Endodermal cell (in vitro differentiated cells): ENCODE measurements at regions not wholly inside any gene's neighbourhood (a gene's known extent, or its start where the extent isn't known, plus 50 kb on each side); places are given as distances from the start of the nearest gene placed in this dataset.

ENCODE experiments used
- DNase-seq: peaks from one replicate; pipeline ENCODE4 v3.0.0-alpha.2; 2017
- H3K27ac ChIP-seq: 2 replicates; pipeline ENCODE4 v1.5.1; 2013; ENCODE audit warnings: mild to moderate bottlenecking, low read depth, low read length, moderate library complexity
- H3K27me3 ChIP-seq: 2 replicates; pipeline ENCODE4 v1.6.1; 2013; ENCODE audit warnings: mild to moderate bottlenecking, low read length, moderate library complexity; ENCODE audit not compliant: insufficient read depth, control insufficient read depth, poor library complexity, severe bottlenecking
- H3K36me3 ChIP-seq: 2 replicates; pipeline ENCODE4 v1.7.0; 2013; ENCODE audit warnings: mild to moderate bottlenecking, low read length, moderate library complexity; ENCODE audit not compliant: control insufficient read depth, insufficient read depth
- H3K4me1 ChIP-seq: one replicate; pipeline ENCODE4 v1.7.0; 2013; ENCODE audit warnings: low read length; ENCODE audit not compliant: control insufficient read depth, insufficient read depth
- H3K4me3 ChIP-seq: 2 replicates; pipeline ENCODE4 v1.5.1; 2013; ENCODE audit warnings: mild to moderate bottlenecking, low read length, moderate library complexity
- H3K9ac ChIP-seq: 2 replicates; pipeline ENCODE4 v1.6.1; 2013; ENCODE audit warnings: mild to moderate bottlenecking, low read length, moderate library complexity; ENCODE audit not compliant: poor library complexity, severe bottlenecking; ENCODE audit errors: extremely low read depth
- H3K9me3 ChIP-seq: 2 replicates; pipeline ENCODE4 v1.6.1; 2013; ENCODE audit warnings: mild to moderate bottlenecking, low read length, moderate library complexity; ENCODE audit not compliant: control insufficient read depth
- H3K27ac Mint-ChIP-seq: 2 replicates; pipeline ENCODE4 v1.8.0; 2020; ENCODE audit warnings: mixed read lengths
- H3K27me3 Mint-ChIP-seq: 2 replicates; pipeline ENCODE4 v1.8.0; 2021; ENCODE audit warnings: mild to moderate bottlenecking, mixed read lengths; ENCODE audit not compliant: insufficient read depth
- H3K36me3 Mint-ChIP-seq: 2 replicates; pipeline ENCODE4 v1.8.0; 2020; ENCODE audit warnings: low read depth, mixed read lengths
- H3K4me1 Mint-ChIP-seq: 2 replicates; pipeline ENCODE4 v1.8.0; 2020; ENCODE audit warnings: mixed read lengths
- H3K4me3 Mint-ChIP-seq: 2 replicates; pipeline ENCODE4 v1.8.0; 2020; ENCODE audit warnings: mild to moderate bottlenecking, moderate library complexity, mixed read lengths
- H3K9me3 Mint-ChIP-seq: 2 replicates; pipeline ENCODE4 v1.8.0; 2020; ENCODE audit warnings: mild to moderate bottlenecking, mixed read lengths
- WGBS, 2 experiments: methylation state at CpG; one replicate each; pipeline versions ENCODE4 v1.1.5 to v1.1.7; 2013; ENCODE audit warnings: missing lambda C conversion rate in 2 of 2, mixed read lengths in 1 of 2; ENCODE audit not compliant: insufficient coverage in 1 of 2, insufficient read length in 1 of 2; 5-methylcytosine and 5-hydroxymethylcytosine counted together
- TF ChIP-seq, protein P1 (sequence below): fragments of 200-600 bp; sonication (generic); conservative IDR thresholded peaks from 2 replicates; pipeline ENCODE4 v1.5.0; 2021; ENCODE audit warnings: antibody characterized with exemption, mild to moderate bottlenecking

DNA sequence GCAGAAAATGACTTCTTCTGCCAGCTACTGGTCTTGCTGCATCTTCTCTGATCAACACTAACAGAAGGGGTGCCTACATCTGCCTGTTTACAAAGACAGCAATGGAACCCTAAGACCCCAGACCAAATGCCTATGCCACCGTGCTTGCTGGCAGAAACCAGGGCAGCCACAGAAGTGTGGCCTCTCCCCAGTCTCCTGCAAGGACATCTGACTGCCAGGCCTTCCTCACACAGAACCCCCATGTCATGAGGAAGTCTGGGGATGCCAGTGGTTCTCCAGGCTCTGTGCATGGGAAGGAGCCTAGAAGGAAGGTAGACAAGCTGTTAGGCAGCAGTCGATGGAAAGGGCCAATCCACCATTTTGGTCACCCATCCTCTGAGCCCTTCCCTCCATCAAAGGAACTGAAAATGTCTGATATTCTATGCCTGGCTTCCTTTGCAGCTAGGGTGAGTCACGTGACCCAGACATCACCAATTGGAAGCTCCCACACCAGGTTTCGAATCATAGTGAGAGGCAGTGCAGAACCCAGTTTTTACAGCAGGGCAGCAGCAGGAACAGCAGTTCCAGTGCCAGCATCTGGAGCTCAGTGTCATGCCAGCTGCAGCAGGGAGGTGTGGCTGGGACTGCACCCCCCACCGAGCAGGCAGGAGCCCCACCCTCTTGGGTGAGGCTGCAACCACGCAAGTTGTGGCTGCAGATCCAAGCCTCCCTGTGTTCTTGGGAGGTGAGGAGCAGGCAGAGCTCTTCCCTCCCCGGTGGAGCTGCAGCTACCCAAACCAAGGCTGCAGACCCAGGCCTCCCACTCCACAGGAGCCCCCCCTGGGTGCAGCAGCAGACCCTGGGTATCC lies 123.4 kb downstream of the OLFM1 start:
- DNase-seq, result no peak

DNA sequence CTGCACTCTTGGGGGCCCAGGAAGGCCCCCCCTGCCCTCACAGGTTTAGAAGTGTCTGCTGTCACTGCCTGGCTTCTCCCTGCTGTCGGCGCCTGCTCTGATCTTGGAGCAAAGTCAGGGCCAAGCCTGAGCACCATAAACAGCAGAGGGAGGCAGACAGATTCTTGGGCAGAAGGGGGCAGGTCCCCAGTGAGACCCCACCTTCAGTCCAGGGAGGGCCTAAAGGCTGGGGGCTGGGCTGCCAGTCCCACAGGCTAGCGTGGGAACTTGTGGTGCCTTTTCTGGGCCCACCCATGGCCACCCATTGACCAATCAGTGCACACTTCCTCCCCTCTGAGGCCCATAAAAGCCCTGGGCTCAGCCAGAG lies 124.0 kb downstream of the OLFM1 start:
- no peaks in the 10 kb centered on the region for H3K27me3 Mint-ChIP-seq
- H3K36me3 Mint-ChIP-seq, result no peaks in the 10 kb centered on the region
- H3K4me1 Mint-ChIP-seq, result peaks cover 13% of the 10 kb centered on the region
- H3K9me3 Mint-ChIP-seq, result peaks cover 10% of the 10 kb centered on the region
- no peak overlapping the region for H3K27ac ChIP-seq
- no peaks in the 10 kb centered on the region for H3K27me3 ChIP-seq
- H3K9me3 ChIP-seq, result no peaks in the 10 kb centered on the region
- WGBS, 2 experiments, result 90 to 94% methylated on average over 2 to 3 of the region's 3 CpGs
- no peaks in the 10 kb centered on the region for H3K36me3 ChIP-seq
- no peak overlapping the region for H3K4me3 ChIP-seq
- DNase-seq, result no peak
- no peak overlapping the region for H3K9ac ChIP-seq
- no peak overlapping the region for H3K27ac Mint-ChIP-seq
- TF ChIP-seq, protein P1, sequence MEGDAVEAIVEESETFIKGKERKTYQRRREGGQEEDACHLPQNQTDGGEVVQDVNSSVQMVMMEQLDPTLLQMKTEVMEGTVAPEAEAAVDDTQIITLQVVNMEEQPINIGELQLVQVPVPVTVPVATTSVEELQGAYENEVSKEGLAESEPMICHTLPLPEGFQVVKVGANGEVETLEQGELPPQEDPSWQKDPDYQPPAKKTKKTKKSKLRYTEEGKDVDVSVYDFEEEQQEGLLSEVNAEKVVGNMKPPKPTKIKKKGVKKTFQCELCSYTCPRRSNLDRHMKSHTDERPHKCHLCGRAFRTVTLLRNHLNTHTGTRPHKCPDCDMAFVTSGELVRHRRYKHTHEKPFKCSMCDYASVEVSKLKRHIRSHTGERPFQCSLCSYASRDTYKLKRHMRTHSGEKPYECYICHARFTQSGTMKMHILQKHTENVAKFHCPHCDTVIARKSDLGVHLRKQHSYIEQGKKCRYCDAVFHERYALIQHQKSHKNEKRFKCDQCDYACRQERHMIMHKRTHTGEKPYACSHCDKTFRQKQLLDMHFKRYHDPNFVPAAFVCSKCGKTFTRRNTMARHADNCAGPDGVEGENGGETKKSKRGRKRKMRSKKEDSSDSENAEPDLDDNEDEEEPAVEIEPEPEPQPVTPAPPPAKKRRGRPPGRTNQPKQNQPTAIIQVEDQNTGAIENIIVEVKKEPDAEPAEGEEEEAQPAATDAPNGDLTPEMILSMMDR, result no peak
- no peaks in the 10 kb centered on the region for H3K4me1 ChIP-seq
- H3K4me3 Mint-ChIP-seq, result no peak overlapping the region

More for the DNA sequence above, 123.4 kb downstream of the OLFM1 start:
- H3K9ac ChIP-seq, result no peak overlapping the region
- no peaks in the 10 kb centered on the region for H3K9me3 ChIP-seq
- TF ChIP-seq, protein P1, result no peak
- no peak overlapping the region for H3K4me3 ChIP-seq
- WGBS, 2 experiments, result 84 to 85% methylated on average over 6 to 7 of the region's 7 CpGs
- H3K36me3 ChIP-seq, result no peaks in the 10 kb centered on the region
- Mint-ChIP-seq H3K4me3 (no peak overlapping the region), H3K9me3 (peaks cover 10% of the 10 kb centered on the region), H3K27ac (no peak overlapping the region), H3K4me1 (peaks cover 13% of the 10 kb centered on the region), H3K36me3 (no peaks in the 10 kb centered on the region), H3K27me3 (no peaks in the 10 kb centered on the region)
- H3K27me3 ChIP-seq, result no peaks in the 10 kb centered on the region
- H3K4me1 ChIP-seq, result no peaks in the 10 kb centered on the region
- H3K27ac ChIP-seq, result no peak overlapping the region

DNA sequence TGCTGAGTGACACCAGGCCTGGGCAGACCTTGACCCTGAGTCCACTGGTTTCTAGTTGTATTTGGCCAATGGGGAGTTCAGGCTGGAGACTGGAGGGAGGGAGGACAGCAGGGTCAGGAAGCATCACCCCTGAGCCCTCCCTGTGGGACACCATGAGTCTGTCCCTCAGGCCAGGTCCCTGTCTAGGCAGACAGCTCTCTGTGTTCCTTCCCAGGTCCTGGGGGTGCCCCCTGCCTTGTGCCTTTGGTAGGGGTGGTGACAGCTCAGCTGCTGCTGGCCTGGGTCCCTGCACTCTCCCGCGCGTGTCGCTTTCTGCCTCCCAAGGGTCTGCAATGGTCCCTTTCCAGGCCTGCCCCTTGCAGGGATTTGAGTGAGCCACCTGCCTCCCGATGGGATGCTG lies 125.5 kb downstream of the OLFM1 start:
- Histone ChIP-seq H3K9me3 (no peaks in the 10 kb centered on the region), H3K9ac (no peak overlapping the region), H3K27me3 (no peaks in the 10 kb centered on the region), H3K36me3 (no peaks in the 10 kb centered on the region), H3K27ac (no peak overlapping the region), H3K4me1 (no peaks in the 10 kb centered on the region), H3K4me3 (no peak overlapping the region)
- Mint-ChIP-seq H3K9me3 (peaks cover 10% of the 10 kb centered on the region), H3K27ac (no peak overlapping the region), H3K36me3 (no peaks in the 10 kb centered on the region), H3K4me1 (peaks cover 27% of the 10 kb centered on the region), H3K4me3 (no peak overlapping the region), H3K27me3 (no peaks in the 10 kb centered on the region)
- no peak for DNase-seq
- TF ChIP-seq, protein P1, result no peak
- WGBS, 2 experiments, result 95% methylated on average over 5 of the region's 5 CpGs; no CpG with 5 or more reads in 1 of the 2 experiments
